Neural progenitor cell (in vitro differentiated cells): ENCODE measurements at regions not wholly inside any gene's neighbourhood (a gene's known extent, or its start where the extent isn't known, plus 50 kb on each side); places are given as distances from the start of the nearest gene placed in this dataset.

Experiments
- DNase-seq: peaks from one replicate; pipeline ENCODE4 v3.0.0-alpha.2; 2016; ENCODE audit warnings: low spot score
- H2AFZ ChIP-seq: fragments of 200-600 bp; sonication (generic); replicated peaks from 2 replicates; pipeline ENCODE4 v1.6.1; 2016; ENCODE audit warnings: antibody characterized with exemption
- H3F3A ChIP-seq: fragments of 200-600 bp; sonication (generic); 2 replicates; pipeline ENCODE4 v1.6.1; 2016; ENCODE audit warnings: antibody characterized with exemption, low read depth
- H3K27ac ChIP-seq: fragments of 200-600 bp; sonication (generic); 2 replicates; pipeline ENCODE4 v1.5.1; 2016; ENCODE audit warnings: mild to moderate bottlenecking
- H3K27me3 ChIP-seq: fragments of 200-600 bp; sonication (generic); 2 replicates; pipeline ENCODE4 v1.6.1; 2016; ENCODE audit warnings: mild to moderate bottlenecking, moderate library complexity
- H3K36me3 ChIP-seq: fragments of 200-600 bp; sonication (generic); 2 replicates; pipeline ENCODE4 v1.5.1; 2016
- H3K4me1 ChIP-seq: fragments of 200-600 bp; sonication (generic); 2 replicates; pipeline ENCODE4 v1.6.1; 2016; ENCODE audit warnings: mixed run types
- H3K4me2 ChIP-seq: fragments of 200-600 bp; sonication (generic); 2 replicates; pipeline ENCODE4 v1.6.1; 2016
- H3K4me3 ChIP-seq: fragments of 200-600 bp; sonication (generic); 2 replicates; pipeline ENCODE4 v1.5.1; 2016
- H3K79me2 ChIP-seq: fragments of 200-600 bp; sonication (generic); 2 replicates; pipeline ENCODE4 v1.6.1; 2016; ENCODE audit warnings: low read depth
- H3K9ac ChIP-seq: fragments of 200-600 bp; sonication (generic); 2 replicates; pipeline ENCODE4 v1.6.1; 2016
- H3K9me3 ChIP-seq: fragments of 200-600 bp; sonication (generic); 2 replicates; pipeline ENCODE4 v1.5.1; 2016; ENCODE audit warnings: low read depth
- H4K20me1 ChIP-seq: fragments of 200-600 bp; sonication (generic); 2 replicates; pipeline ENCODE4 v1.6.1; 2016; ENCODE audit warnings: low read depth
- H3K27ac Mint-ChIP-seq: 3 replicates; pipeline ENCODE4 v1.8.0; 2021; ENCODE audit warnings: mixed read lengths
- H3K27me3 Mint-ChIP-seq: 2 replicates; pipeline ENCODE4 v1.8.0; 2022; ENCODE audit warnings: low read depth, mild to moderate bottlenecking, inconsistent platforms, moderate library complexity, mixed read lengths; ENCODE audit not compliant: insufficient read depth
- H3K36me3 Mint-ChIP-seq: 3 replicates; pipeline ENCODE4 v1.8.0; 2021; ENCODE audit warnings: mixed read lengths
- H3K4me1 Mint-ChIP-seq: 3 replicates; pipeline ENCODE4 v1.8.0; 2021; ENCODE audit warnings: mixed read lengths
- H3K4me3 Mint-ChIP-seq: 3 replicates; pipeline ENCODE4 v1.8.0; 2021; ENCODE audit warnings: mild to moderate bottlenecking, moderate library complexity, mixed read lengths
- H3K9me3 Mint-ChIP-seq: 3 replicates; pipeline ENCODE4 v1.8.0; 2020; ENCODE audit warnings: mixed read lengths
- EZH2 ChIP-seq: fragments of 200-600 bp; sonication (generic); IDR thresholded peaks from 2 replicates; pipeline ENCODE4 v1.6.1; 2017; ENCODE audit warnings: antibody characterized with exemption, mild to moderate bottlenecking, moderate library complexity
- EZH2phosphoT487 ChIP-seq: fragments of 200-600 bp; sonication (generic); IDR thresholded peaks from 2 replicates; pipeline ENCODE4 v1.6.1; 2017; ENCODE audit warnings: antibody characterized with exemption
- TF ChIP-seq, protein P1 (sequence below): fragments of 200-600 bp; sonication (generic); IDR thresholded peaks from 2 replicates; pipeline ENCODE4 v1.5.1; 2017; ENCODE audit warnings: antibody characterized with exemption, mild to moderate bottlenecking

GRCh38 chr5:98424681-98425450, 348.6 kb upstream of the RGMB start:
- H3K27me3 ChIP-seq = no peaks in the 10 kb centered on the region
- no peak overlapping the region for H3K9ac ChIP-seq
- H3K4me3 ChIP-seq = no peak overlapping the region
- H3K4me2 ChIP-seq = no peak overlapping the region
- no peaks in the 10 kb centered on the region for H3K9me3 ChIP-seq
- Mint-ChIP-seq H3K36me3 (no peaks in the 10 kb centered on the region), H3K27ac (no peak overlapping the region), H3K27me3 (no peaks in the 10 kb centered on the region), H3K4me1 (no peaks in the 10 kb centered on the region), H3K9me3 (no peaks in the 10 kb centered on the region), H3K4me3 (no peak overlapping the region)
- H4K20me1 ChIP-seq = no peaks in the 10 kb centered on the region
- H3F3A ChIP-seq = no peaks in the 10 kb centered on the region
- no peak for DNase-seq
- H3K27ac ChIP-seq = no peak overlapping the region
- H3K36me3 ChIP-seq = no peaks in the 10 kb centered on the region
- TF ChIP-seq, protein P1, sequence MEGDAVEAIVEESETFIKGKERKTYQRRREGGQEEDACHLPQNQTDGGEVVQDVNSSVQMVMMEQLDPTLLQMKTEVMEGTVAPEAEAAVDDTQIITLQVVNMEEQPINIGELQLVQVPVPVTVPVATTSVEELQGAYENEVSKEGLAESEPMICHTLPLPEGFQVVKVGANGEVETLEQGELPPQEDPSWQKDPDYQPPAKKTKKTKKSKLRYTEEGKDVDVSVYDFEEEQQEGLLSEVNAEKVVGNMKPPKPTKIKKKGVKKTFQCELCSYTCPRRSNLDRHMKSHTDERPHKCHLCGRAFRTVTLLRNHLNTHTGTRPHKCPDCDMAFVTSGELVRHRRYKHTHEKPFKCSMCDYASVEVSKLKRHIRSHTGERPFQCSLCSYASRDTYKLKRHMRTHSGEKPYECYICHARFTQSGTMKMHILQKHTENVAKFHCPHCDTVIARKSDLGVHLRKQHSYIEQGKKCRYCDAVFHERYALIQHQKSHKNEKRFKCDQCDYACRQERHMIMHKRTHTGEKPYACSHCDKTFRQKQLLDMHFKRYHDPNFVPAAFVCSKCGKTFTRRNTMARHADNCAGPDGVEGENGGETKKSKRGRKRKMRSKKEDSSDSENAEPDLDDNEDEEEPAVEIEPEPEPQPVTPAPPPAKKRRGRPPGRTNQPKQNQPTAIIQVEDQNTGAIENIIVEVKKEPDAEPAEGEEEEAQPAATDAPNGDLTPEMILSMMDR = no peak
- TF ChIP-seq EZH2 (no peak), EZH2phosphoT487 (no peak)
- H3K79me2 ChIP-seq = no peaks in the 10 kb centered on the region
- H2AFZ ChIP-seq = peak overlapping the region; percentile 64
- peaks cover 18% of the 10 kb centered on the region for H3K4me1 ChIP-seq

DNA sequence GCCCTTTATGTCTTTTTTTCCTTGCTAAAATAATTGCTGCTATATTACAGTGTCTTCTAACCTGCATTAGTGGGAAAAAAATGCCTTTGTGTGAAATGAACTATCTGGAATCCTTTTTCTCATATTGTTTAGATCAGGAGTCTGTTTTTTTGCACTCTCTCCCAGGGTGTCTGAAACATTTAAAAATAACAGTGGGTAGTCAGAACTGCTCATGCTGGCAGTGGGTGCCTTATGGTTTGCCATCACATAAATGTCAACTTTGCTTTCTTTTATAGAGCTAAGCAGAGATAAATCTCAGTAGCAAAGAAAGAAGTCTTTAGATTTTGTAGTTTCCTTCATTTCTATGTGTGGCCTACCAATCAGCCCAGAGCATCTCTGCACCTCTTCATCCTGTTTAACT, 347.8 kb upstream of the RGMB start:
- H3K9me3 ChIP-seq = no peaks in the 10 kb centered on the region
- TF ChIP-seq, protein P1 = no peak
- TF ChIP-seq EZH2phosphoT487 (no peak), EZH2 (no peak)
- Mint-ChIP-seq H3K27me3 (no peaks in the 10 kb centered on the region), H3K9me3 (no peaks in the 10 kb centered on the region), H3K27ac (no peak overlapping the region), H3K4me3 (no peak overlapping the region), H3K4me1 (no peaks in the 10 kb centered on the region), H3K36me3 (no peaks in the 10 kb centered on the region)
- DNase-seq = no peak
- no peaks in the 10 kb centered on the region for H3K79me2 ChIP-seq
- H3K9ac ChIP-seq = no peak overlapping the region
- H3K4me2 ChIP-seq = no peak overlapping the region
- H3F3A ChIP-seq = no peaks in the 10 kb centered on the region
- no peak overlapping the region for H3K4me3 ChIP-seq
- H3K36me3 ChIP-seq = no peaks in the 10 kb centered on the region
- no peaks in the 10 kb centered on the region for H3K27me3 ChIP-seq
- no peaks in the 10 kb centered on the region for H4K20me1 ChIP-seq
- H3K27ac ChIP-seq = no peak overlapping the region
- peaks cover 18% of the 10 kb centered on the region for H3K4me1 ChIP-seq
- H2AFZ ChIP-seq = no peak overlapping the region

- Mint-ChIP-seq H3K9me3 (no peaks in the 10 kb centered on the region), H3K4me3 (no peak overlapping the region), H3K27me3 (no peaks in the 10 kb centered on the region), H3K36me3 (no peaks in the 10 kb centered on the region), H3K4me1 (peaks cover 5% of the 10 kb centered on the region), H3K27ac (no peak overlapping the region)
- H3K79me2 ChIP-seq = no peaks in the 10 kb centered on the region
- peaks cover 14% of the 10 kb centered on the region for H3F3A ChIP-seq
- no peaks in the 10 kb centered on the region for H4K20me1 ChIP-seq
- H3K27me3 ChIP-seq = no peaks in the 10 kb centered on the region
- H3K9ac ChIP-seq = no peak overlapping the region
- DNase-seq = no peak
- H3K4me3 ChIP-seq = no peak overlapping the region
- no peak overlapping the region for H3K27ac ChIP-seq
- no peak overlapping the region for H3K4me2 ChIP-seq
- TF ChIP-seq EZH2 = no peak
- TF ChIP-seq, protein P1 = no peak
- TF ChIP-seq EZH2phosphoT487 = no peak
- H2AFZ ChIP-seq = no peak overlapping the region
- H3K9me3 ChIP-seq = no peaks in the 10 kb centered on the region
- no peaks in the 10 kb centered on the region for H3K36me3 ChIP-seq
- peaks cover 34% of the 10 kb centered on the region for H3K4me1 ChIP-seq
Observed at GRCh38 chr5:98428806-98429205, 344.7 kb upstream of the RGMB start.
